SK-N-SH (cell line): ENCODE measurements at regions not wholly inside any gene's neighbourhood (a gene's known extent, or its start where the extent isn't known, plus 50 kb on each side); places are given as distances from the start of the nearest gene placed in this dataset.

ENCODE experiments used
- CTCF ChIA-PET: fragments of 300-600, 350-600 bp; formaldehyde crosslinking; extraction: SDS; loops from one replicate; lab custom pipeline; 2021; lab: Yijun Ruan, JAX
- POLR2A ChIA-PET: fragments of 350-600 bp; sonication (Branson Sonifier 250); formaldehyde crosslinking; extraction: SDS; loops from one replicate; lab custom pipeline; 2020; ENCODE audit warnings: antibody characterized with exemption, inconsistent platforms; lab: Yijun Ruan, JAX
- DNase-seq: peaks from one replicate; pipeline ENCODE4 v3.0.0; 2012
- H2AFZ ChIP-seq: fragments of 200-600 bp; sonication (generic); 2 replicates; pipeline ENCODE4 v1.8.1; 2016; ENCODE audit warnings: antibody characterized with exemption, mild to moderate bottlenecking, low read depth
- H3F3A ChIP-seq: fragments of 200-600 bp; sonication (generic); replicated peaks from 2 replicates; pipeline ENCODE3; 2016; ENCODE audit warnings: antibody characterized with exemption, mild to moderate bottlenecking; ENCODE audit not compliant: insufficient read depth
- H3K27ac ChIP-seq, 2 experiments: fragments of 200-500 bp in 1 of 2; fragments of 200-600 bp in 1 of 2; sonication (Bioruptor generic) in 1 of 2; sonication (generic), shearing (Covaris generic) in 1 of 2; 2 replicates each; pipeline versions ENCODE4 v1.5.1 to v1.6.1; 2014 to 2016; ENCODE audit warnings: low read depth in 2 of 2, inconsistent platforms in 1 of 2, low read length in 1 of 2, mild to moderate bottlenecking in 1 of 2, mixed read lengths in 1 of 2
- H3K27me3 ChIP-seq: fragments of 200-600 bp; sonication (generic), shearing (Covaris generic); 2 replicates; pipeline ENCODE4 v1.6.1; 2016; ENCODE audit warnings: mixed run types; ENCODE audit not compliant: insufficient read depth
- H3K36me3 ChIP-seq, 2 experiments: fragments of 200-500 bp in 1 of 2; fragments of 200-600 bp in 1 of 2; sonication (Bioruptor generic) in 1 of 2; sonication (generic) in 1 of 2; replicated peaks in 1 of 2; 2 replicates each; pipeline versions ENCODE3 to v1.5.1; 2014 to 2016; ENCODE audit warnings: low read length in 1 of 2, mild to moderate bottlenecking in 1 of 2; ENCODE audit not compliant: insufficient read depth in 2 of 2, control insufficient read depth in 1 of 2
- H3K4me1 ChIP-seq, 2 experiments: fragments of 200-500 bp in 1 of 2; fragments of 200-600 bp in 1 of 2; sonication (Bioruptor generic) in 1 of 2; sonication (generic), shearing (Covaris generic) in 1 of 2; 2 replicates each; pipeline versions ENCODE4 v1.5.1 to v1.6.1; 2014 to 2016; ENCODE audit warnings: low read depth in 1 of 2, low read length in 1 of 2, mixed run types in 1 of 2; ENCODE audit not compliant: insufficient read depth in 2 of 2, control insufficient read depth in 1 of 2
- H3K4me2 ChIP-seq: fragments of 200-600 bp; sonication (generic), shearing (Covaris generic); 2 replicates; pipeline ENCODE4 v1.6.1; 2017; ENCODE audit warnings: mixed run types
- H3K4me3 ChIP-seq, 2 experiments: fragments of 200-500 bp in 1 of 2; fragments of 200-600 bp in 1 of 2; sonication (Bioruptor generic) in 1 of 2; sonication (generic), shearing (Covaris generic) in 1 of 2; 2 replicates each; pipeline versions ENCODE4 v1.5.1 to v1.8.1; 2014 to 2016; ENCODE audit warnings: low read depth in 2 of 2, inconsistent platforms in 1 of 2, low read length in 1 of 2, mild to moderate bottlenecking in 1 of 2, mixed read lengths in 1 of 2, moderate library complexity in 1 of 2
- H3K79me2 ChIP-seq: fragments of 200-600 bp; sonication (generic); 2 replicates; pipeline ENCODE4 v1.8.1; 2017; ENCODE audit warnings: mild to moderate bottlenecking; ENCODE audit not compliant: insufficient read depth
- H3K9ac ChIP-seq: fragments of 200-600 bp; sonication (generic); 2 replicates; pipeline ENCODE4 v1.6.1; 2017; ENCODE audit warnings: mixed run types
- H3K9me2 ChIP-seq: fragments of 200-600 bp; sonication (generic); 2 replicates; pipeline ENCODE4 v1.6.1; 2017; ENCODE audit warnings: mixed run types
- H3K9me3 ChIP-seq: fragments of 200-600 bp; sonication (generic); 2 replicates; pipeline ENCODE4 v1.6.1; 2017; ENCODE audit warnings: mixed run types, mild to moderate bottlenecking, moderate library complexity
- H4K20me1 ChIP-seq: fragments of 200-600 bp; sonication (generic); 2 replicates; pipeline ENCODE4 v1.6.1; 2017; ENCODE audit warnings: mild to moderate bottlenecking, mixed run types; ENCODE audit not compliant: insufficient read depth
- EP300 ChIP-seq, 2 experiments: IDR thresholded peaks; 2 replicates each; pipeline versions ENCODE4 v1.4.0 to v1.6.1; 2012; ENCODE audit warnings: borderline replicate concordance in 1 of 2, low read depth in 1 of 2, low read length in 1 of 2
- FOXJ3 ChIP-seq: sonication (generic); formaldehyde crosslinking; IDR thresholded peaks from 2 replicates; pipeline ENCODE4 v1.5.1; 2020; ENCODE audit warnings: mild to moderate bottlenecking, missing genetic modification reagents
- GABPA ChIP-seq: IDR thresholded peaks from 2 replicates; pipeline ENCODE4 v1.4.0; 2012; ENCODE audit warnings: low read depth, mild to moderate bottlenecking
- IRF3 ChIP-seq: fragments of 150-350 bp; IDR thresholded peaks from 2 replicates; pipeline ENCODE4 v1.6.1; 2016; ENCODE audit warnings: mild to moderate bottlenecking, low read depth, low read length
- MEF2A ChIP-seq: IDR thresholded peaks from 2 replicates; pipeline ENCODE4 v1.4.0; 2012; ENCODE audit warnings: low read depth, borderline replicate concordance
- MXI1 ChIP-seq: IDR thresholded peaks from 2 replicates; pipeline ENCODE4 v1.6.1; 2012; ENCODE audit warnings: mild to moderate bottlenecking, low read depth, low read length, improper control_type of control experiment
- POLR2AphosphoS5 ChIP-seq: IDR thresholded peaks from 2 replicates; pipeline ENCODE4 v1.6.1; 2012; ENCODE audit warnings: low read depth, low read length
- RFX5 ChIP-seq: IDR thresholded peaks from 2 replicates; pipeline ENCODE4 v1.6.1; 2012; ENCODE audit warnings: mild to moderate bottlenecking, improper control_type of control experiment, low read length
- SIN3A ChIP-seq: IDR thresholded peaks from 2 replicates; pipeline ENCODE4 v1.6.1; 2012; ENCODE audit warnings: low read depth, mild to moderate bottlenecking, low read length, moderate library complexity, borderline replicate concordance
- SMC3 ChIP-seq: IDR thresholded peaks from 2 replicates; pipeline ENCODE4 v1.6.1; 2012; ENCODE audit warnings: low read depth, low read length, improper control_type of control experiment
- TAF1 ChIP-seq: IDR thresholded peaks from 2 replicates; pipeline ENCODE4 v1.6.1; 2012; ENCODE audit warnings: low read depth, mild to moderate bottlenecking, low read length, moderate library complexity, borderline replicate concordance
- TCF12 ChIP-seq: IDR thresholded peaks from 2 replicates; pipeline ENCODE4 v1.4.0; 2012
- YY1 ChIP-seq: IDR thresholded peaks from 2 replicates; pipeline ENCODE4 v1.4.0; 2012; ENCODE audit warnings: low read depth, mild to moderate bottlenecking
- ZBTB33 ChIP-seq: IDR thresholded peaks from 2 replicates; pipeline ENCODE4 v1.4.0; 2012; ENCODE audit warnings: low read depth, borderline replicate concordance
- whole genome bisulfite sequencing: methylation state at CpG from one replicate; pipeline ENCODE4 v1.1.6; 2017; ENCODE audit warnings: low lambda C conversion rate; 5-methylcytosine and 5-hydroxymethylcytosine counted together

DNA sequence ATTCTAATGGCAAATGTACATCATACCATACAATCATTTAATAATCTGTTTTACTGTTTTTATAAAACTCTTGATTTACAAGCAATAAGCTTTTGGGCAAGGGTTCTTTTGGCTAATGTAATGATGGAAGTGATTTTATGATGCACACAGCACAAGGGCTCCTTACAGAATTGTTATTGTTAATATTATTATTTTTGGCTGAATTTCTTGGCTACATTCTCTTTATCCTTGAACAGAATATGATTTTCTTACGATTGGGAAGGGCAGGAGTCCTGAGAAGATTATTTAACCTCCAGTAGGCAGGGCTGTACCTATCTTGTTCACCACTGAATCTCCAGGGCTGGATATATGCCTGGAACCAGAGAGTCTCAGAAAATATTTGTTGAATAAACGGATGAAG lies 70.4 kb upstream of the ARHGAP20 start:
- DNase-seq = no peak
- no peaks in the 10 kb centered on the region for H3K9me2 ChIP-seq
- 45% methylated on average over 2 of the region's 2 CpGs for WGBS
- no peak overlapping the region for H3K9ac ChIP-seq
- POLR2A ChIA-PET = no interaction called here
- no peaks in the 10 kb centered on the region for H3K79me2 ChIP-seq
- H3K27me3 ChIP-seq = no peaks in the 10 kb centered on the region
- TF ChIP-seq RFX5 (no peak), MEF2A (no peak), FOXJ3 (CRISPR knock-in tag) (no peak), TCF12 (no peak), IRF3 (no peak), ZBTB33 (no peak), POLR2AphosphoS5 (no peak), YY1 (no peak), SIN3A (no peak), MXI1 (no peak)
- TF ChIP-seq, all 33 proteins: peak for 0
- peaks cover 4% of the 10 kb centered on the region for H3F3A ChIP-seq
- no peaks in the 10 kb centered on the region for H4K20me1 ChIP-seq
- H3K4me1 ChIP-seq = no peaks in the 10 kb centered on the region
- H3K4me2 ChIP-seq = no peak overlapping the region
- H2AFZ ChIP-seq = no peak overlapping the region
- no peak overlapping the region for H3K4me3 ChIP-seq
- no peaks in the 10 kb centered on the region for H3K36me3 ChIP-seq
- H3K27ac ChIP-seq = no peak overlapping the region
- CTCF ChIA-PET = no interaction called here
- no peaks in the 10 kb centered on the region; the same call in 1 of the 2 replicates for H3K9me3 ChIP-seq

GRCh38 chr11:110779108-110779507 lies 66.9 kb upstream of the ARHGAP20 start:
- TF ChIP-seq GABPA (no peak), SMC3 (no peak), TAF1 (no peak), EP300 (IDR thresholded peaks at IDR 0.05; ENCODE audit: borderline replicate concordance in 1 of 2, low read depth in 1 of 2, low read length in 1 of 2) (no peak), ZBTB33 (no peak)
- H3K9me2 ChIP-seq = no peaks in the 10 kb centered on the region

More at GRCh38 chr11:110779108-110779507, 66.9 kb upstream of the ARHGAP20 start:
- no peaks in the 10 kb centered on the region for H3K27me3 ChIP-seq
- H3K79me2 ChIP-seq = no peaks in the 10 kb centered on the region
- no peak for DNase-seq
- ChIA-PET POLR2A (no interaction called here), CTCF (no interaction called here)
- no peaks in the 10 kb centered on the region; the same call in 1 of the 2 replicates for H3K9me3 ChIP-seq
- no peaks in the 10 kb centered on the region for H3K4me1 ChIP-seq
- no peak overlapping the region for H3K9ac ChIP-seq
- H3K36me3 ChIP-seq = no peaks in the 10 kb centered on the region
- 35% methylated on average over 2 of the region's 3 CpGs for WGBS
- H3K27ac ChIP-seq = no peak overlapping the region
- H2AFZ ChIP-seq = no peak overlapping the region
- H3K4me2 ChIP-seq = no peak overlapping the region
- H3K4me3 ChIP-seq = no peak overlapping the region
- H4K20me1 ChIP-seq = no peaks in the 10 kb centered on the region
- peaks cover 4% of the 10 kb centered on the region for H3F3A ChIP-seq
